SK-N-SH treated with all-trans-retinoic acid at 6 μM for 48 hours (cell line): ENCODE measurements at regions not wholly inside any gene's neighbourhood (a gene's known extent, or its start where the extent isn't known, plus 50 kb on each side); places are given as distances from the start of the nearest gene placed in this dataset.

ENCODE experiments used
- BACH2 ChIP-seq: fragments of 250-450 bp; sonication (Bioruptor Pico); IDR thresholded peaks from 2 replicates; pipeline ENCODE4 v1.9.0; 2021; ENCODE audit warnings: mild to moderate bottlenecking, borderline replicate concordance
- CREB5 ChIP-seq: fragments of 250-450 bp; sonication (Bioruptor Pico); IDR thresholded peaks from 2 replicates; pipeline ENCODE4 v1.5.1; 2020; ENCODE audit warnings: low read depth, mild to moderate bottlenecking, moderate library complexity
- ESRRG ChIP-seq: fragments of 250-450 bp; sonication (Bioruptor Pico); IDR thresholded peaks from 2 replicates; pipeline ENCODE4 v1.6.1; 2021; ENCODE audit warnings: mild to moderate bottlenecking
- GLIS3 ChIP-seq: fragments of 250-450 bp; sonication (Bioruptor Pico); IDR thresholded peaks from 2 replicates; pipeline ENCODE4 v1.5.0; 2020; ENCODE audit warnings: mild to moderate bottlenecking, moderate library complexity
- ISL1 ChIP-seq: fragments of 250-450 bp; sonication (Bioruptor Pico); IDR thresholded peaks from 2 replicates; pipeline ENCODE4 v2.1.2; 2022; ENCODE audit warnings: mild to moderate bottlenecking, moderate library complexity
- OSR1 ChIP-seq: fragments of 250-450 bp; sonication (Bioruptor Pico); IDR thresholded peaks from 2 replicates; pipeline ENCODE4 v1.8.0; 2022; ENCODE audit warnings: moderate library complexity, mild to moderate bottlenecking, inconsistent platforms
- PATZ1 ChIP-seq: fragments of 250-450 bp; sonication (Bioruptor Pico); IDR thresholded peaks from 2 replicates; pipeline ENCODE4 v1.8.0; 2020; ENCODE audit warnings: mild to moderate bottlenecking, moderate library complexity, borderline replicate concordance
- TOX ChIP-seq: fragments of 250-450 bp; sonication (Bioruptor Pico); IDR thresholded peaks from 2 replicates; pipeline ENCODE4 v1.8.0; 2021; ENCODE audit warnings: mild to moderate bottlenecking, moderate library complexity, borderline replicate concordance
- ZC3H10 ChIP-seq: fragments of 250-450 bp; sonication (Bioruptor Pico); IDR thresholded peaks from 2 replicates; pipeline ENCODE4 v1.5.1; 2021; ENCODE audit warnings: mild to moderate bottlenecking, moderate library complexity
- ZFP3 ChIP-seq: fragments of 250-450 bp; sonication (Bioruptor Pico); IDR thresholded peaks from 2 replicates; pipeline ENCODE4 v1.5.0; 2020; ENCODE audit warnings: mild to moderate bottlenecking, moderate library complexity
- ZFP30 ChIP-seq: fragments of 450-650 bp; formaldehyde crosslinking; IDR thresholded peaks from 2 replicates; pipeline ENCODE4 v1.5.0; 2022; ENCODE audit warnings: mild to moderate bottlenecking, moderate library complexity
- ZNF565 ChIP-seq: fragments of 450-650 bp; formaldehyde crosslinking; conservative IDR thresholded peaks from 2 replicates; pipeline ENCODE4 v1.5.0; 2020; ENCODE audit warnings: low read depth, mild to moderate bottlenecking, moderate library complexity

- TF ChIP-seq GLIS3, result no peak
- no peak for TF ChIP-seq PATZ1 (CRISPR knock-in tag)
- no peak for TF ChIP-seq TOX
- no peak for TF ChIP-seq ESRRG (CRISPR knock-in tag)
- TF ChIP-seq ZNF565, result no peak
- no peak for TF ChIP-seq CREB5 (CRISPR knock-in tag)
- TF ChIP-seq ZFP3, result no peak
- no peak for TF ChIP-seq OSR1 (CRISPR knock-in tag)
- TF ChIP-seq ISL1, result no peak
- TF ChIP-seq ZC3H10, result no peak
- TF ChIP-seq ZFP30, result no peak
- no peak for TF ChIP-seq BACH2
These were observed 266.6 kb downstream of the ADGRD1 start for GRCh38 chr12:131220331-131220685.
